Uterus (tissue), 2 donors: ENCODE measurements at regions not wholly inside any gene's neighbourhood (a gene's known extent, or its start where the extent isn't known, plus 50 kb on each side); places are given as distances from the start of the nearest gene placed in this dataset.

ENCODE experiments used
- POLR2A ChIP-seq, 2 donors: fragments of 450-650 bp; IDR thresholded peaks; one replicate each; pipeline ENCODE4 v1.6.1; 2016; ENCODE audit warnings: antibody characterized with exemption in 2 of 2, mild to moderate bottlenecking in 1 of 2, moderate library complexity in 1 of 2
- TF ChIP-seq, protein P1 (sequence below), 4 experiments: fragments of 200-600 bp in 2 of 4; fragments of 450-650 bp in 2 of 4; sonication (generic) in 2 of 4; IDR thresholded peaks; one replicate each; pipeline ENCODE4 v1.5.1; 2016 to 2019; ENCODE audit warnings: antibody characterized with exemption in 4 of 4, mild to moderate bottlenecking in 2 of 4, moderate library complexity in 1 of 4

GRCh38 chr5:62886603-62887315 is 308.1 kb downstream of the LRRC70 start:
- TF ChIP-seq, protein P1, sequence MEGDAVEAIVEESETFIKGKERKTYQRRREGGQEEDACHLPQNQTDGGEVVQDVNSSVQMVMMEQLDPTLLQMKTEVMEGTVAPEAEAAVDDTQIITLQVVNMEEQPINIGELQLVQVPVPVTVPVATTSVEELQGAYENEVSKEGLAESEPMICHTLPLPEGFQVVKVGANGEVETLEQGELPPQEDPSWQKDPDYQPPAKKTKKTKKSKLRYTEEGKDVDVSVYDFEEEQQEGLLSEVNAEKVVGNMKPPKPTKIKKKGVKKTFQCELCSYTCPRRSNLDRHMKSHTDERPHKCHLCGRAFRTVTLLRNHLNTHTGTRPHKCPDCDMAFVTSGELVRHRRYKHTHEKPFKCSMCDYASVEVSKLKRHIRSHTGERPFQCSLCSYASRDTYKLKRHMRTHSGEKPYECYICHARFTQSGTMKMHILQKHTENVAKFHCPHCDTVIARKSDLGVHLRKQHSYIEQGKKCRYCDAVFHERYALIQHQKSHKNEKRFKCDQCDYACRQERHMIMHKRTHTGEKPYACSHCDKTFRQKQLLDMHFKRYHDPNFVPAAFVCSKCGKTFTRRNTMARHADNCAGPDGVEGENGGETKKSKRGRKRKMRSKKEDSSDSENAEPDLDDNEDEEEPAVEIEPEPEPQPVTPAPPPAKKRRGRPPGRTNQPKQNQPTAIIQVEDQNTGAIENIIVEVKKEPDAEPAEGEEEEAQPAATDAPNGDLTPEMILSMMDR (IDR thresholded peaks at IDR 0.05), result no peak
- TF ChIP-seq POLR2A (IDR thresholded peaks at IDR 0.05), result no peak
